Astrocyte (in vitro differentiated cells and primary cell): ENCODE measurements at regions not wholly inside any gene's neighbourhood (a gene's known extent, or its start where the extent isn't known, plus 50 kb on each side); places are given as distances from the start of the nearest gene placed in this dataset.

Experiments
- DNase-seq: peaks from one replicate; pipeline ENCODE4 v3.0.0-alpha.2; 2010; ENCODE audit warnings: low read depth
- FAIRE-seq: peaks from 2 replicates; lab custom pipeline; 2011; peaks lifted over from hg19 to GRCh38; lab: Jason Lieb, UNC
- H2AFZ ChIP-seq: 2 replicates; pipeline ENCODE4 v1.6.0; 2012; ENCODE audit warnings: low read depth, low read length, inconsistent platforms
- H3K27ac ChIP-seq: 2 replicates; pipeline ENCODE4 v1.5.1; 2011; ENCODE audit warnings: low read depth, low read length, inconsistent platforms
- H3K27me3 ChIP-seq: 2 replicates; pipeline ENCODE4 v1.6.0; 2011; ENCODE audit warnings: low read length, inconsistent platforms; ENCODE audit not compliant: insufficient read depth
- H3K36me3 ChIP-seq: 2 replicates; pipeline ENCODE4 v1.5.1; 2011; ENCODE audit warnings: low read length, inconsistent platforms; ENCODE audit not compliant: insufficient read depth
- H3K4me1 ChIP-seq: 2 replicates; pipeline ENCODE4 v1.5.1; 2011; ENCODE audit warnings: low read length, inconsistent platforms; ENCODE audit not compliant: insufficient read depth
- H3K4me2 ChIP-seq: 2 replicates; pipeline ENCODE4 v1.6.0; 2012; ENCODE audit warnings: low read length, inconsistent platforms
- H3K4me3 ChIP-seq: 2 replicates; pipeline ENCODE4 v1.5.1; 2011; ENCODE audit warnings: low read depth, mild to moderate bottlenecking, low read length, inconsistent platforms; ENCODE audit not compliant: insufficient read depth
- H3K79me2 ChIP-seq: 2 replicates; pipeline ENCODE4 v1.6.0; 2012; ENCODE audit warnings: mild to moderate bottlenecking, low read length, inconsistent platforms; ENCODE audit not compliant: insufficient read depth
- H3K9ac ChIP-seq: 2 replicates; pipeline ENCODE4 v1.6.0; 2012; ENCODE audit warnings: mild to moderate bottlenecking, low read length, inconsistent platforms
- H3K9me3 ChIP-seq: 2 replicates; pipeline ENCODE4 v1.5.1; 2012; ENCODE audit warnings: low read depth, mild to moderate bottlenecking, low read length, inconsistent platforms; ENCODE audit not compliant: insufficient read depth
- H4K20me1 ChIP-seq: 2 replicates; pipeline ENCODE4 v1.6.0; 2012; ENCODE audit warnings: low read length, inconsistent platforms; ENCODE audit not compliant: insufficient read depth
- H3K27ac Mint-ChIP-seq: one replicate; pipeline ENCODE4 v1.8.0; 2021; ENCODE audit warnings: mild to moderate bottlenecking, mixed read lengths; ENCODE audit not compliant: unreplicated experiment
- H3K27me3 Mint-ChIP-seq: one replicate; pipeline ENCODE4 v1.8.0; 2021; ENCODE audit warnings: low read depth, mixed read lengths; ENCODE audit not compliant: unreplicated experiment
- H3K36me3 Mint-ChIP-seq: one replicate; pipeline ENCODE4 v1.8.0; 2021; ENCODE audit warnings: low read depth, mixed read lengths; ENCODE audit not compliant: unreplicated experiment
- H3K4me1 Mint-ChIP-seq: one replicate; pipeline ENCODE4 v1.8.0; 2021; ENCODE audit warnings: low read depth, mixed read lengths; ENCODE audit not compliant: unreplicated experiment
- H3K4me3 Mint-ChIP-seq: one replicate; pipeline ENCODE4 v1.8.0; 2021; ENCODE audit warnings: mild to moderate bottlenecking, moderate library complexity, mixed read lengths; ENCODE audit not compliant: unreplicated experiment
- H3K9me3 Mint-ChIP-seq: one replicate; pipeline ENCODE4 v1.8.0; 2021; ENCODE audit warnings: mild to moderate bottlenecking, mixed read lengths; ENCODE audit not compliant: unreplicated experiment
- EZH2 ChIP-seq: IDR thresholded peaks from 2 replicates; pipeline ENCODE4 v1.6.1; 2012; ENCODE audit warnings: mild to moderate bottlenecking, low read length, inconsistent platforms; ENCODE audit not compliant: insufficient read depth
- TF ChIP-seq, protein P1 (sequence below): IDR thresholded peaks from 2 replicates; pipeline ENCODE4 v1.5.1; 2011; ENCODE audit warnings: low read depth, mild to moderate bottlenecking, inconsistent platforms, low read length, moderate library complexity; ENCODE audit not compliant: insufficient read depth

DNA sequence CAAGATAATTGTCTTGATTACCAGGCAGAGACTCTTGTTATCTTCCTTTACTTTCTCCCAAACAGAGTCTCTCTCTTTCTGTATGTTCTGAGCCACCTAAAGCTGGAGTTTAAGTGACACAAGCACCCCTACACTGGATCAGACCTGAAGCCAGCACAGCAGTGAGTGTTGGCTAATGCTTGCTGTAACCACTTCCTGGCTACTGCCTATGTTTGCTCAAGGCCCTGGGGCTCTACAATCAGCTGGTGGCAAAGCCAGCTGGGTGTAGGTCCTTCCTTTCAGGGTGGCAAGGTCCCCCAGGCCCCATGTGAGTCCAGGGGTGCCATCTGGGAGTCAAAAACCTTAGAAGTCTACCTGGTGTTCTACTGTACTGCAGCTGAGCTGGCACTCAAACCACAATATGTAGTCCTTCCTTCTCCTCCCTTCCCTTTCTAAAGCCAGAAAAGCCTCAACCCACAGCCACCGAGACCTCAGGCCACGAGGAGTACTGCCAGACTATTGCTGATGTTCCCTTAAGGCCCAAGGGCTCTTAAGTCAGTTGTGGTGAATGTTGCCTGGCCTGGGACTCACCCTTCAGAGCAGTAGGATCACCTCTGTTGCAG, 416.3 kb downstream of the ADRA2A start:
- Histone ChIP-seq H3K79me2 (no peaks in the 10 kb centered on the region), H3K4me2 (no peak overlapping the region), H3K27me3 (no peaks in the 10 kb centered on the region), H3K27ac (no peak overlapping the region), H3K4me1 (no peaks in the 10 kb centered on the region), H2AFZ (no peak overlapping the region), H3K9me3 (peaks cover 8% of the 10 kb centered on the region), H3K4me3 (no peak overlapping the region), H3K9ac (no peak overlapping the region), H3K36me3 (no peaks in the 10 kb centered on the region), H4K20me1 (no peaks in the 10 kb centered on the region)
- Mint-ChIP-seq H3K9me3 (peaks cover 8% of the 10 kb centered on the region), H3K4me3 (no peak overlapping the region), H3K27ac (no peak overlapping the region), H3K4me1 (no peaks in the 10 kb centered on the region), H3K36me3 (no peaks in the 10 kb centered on the region), H3K27me3 (peaks cover 1% of the 10 kb centered on the region)
- DNase-seq, result no peak
- no peak for FAIRE-seq
- TF ChIP-seq EZH2, result no peak
- TF ChIP-seq, protein P1, sequence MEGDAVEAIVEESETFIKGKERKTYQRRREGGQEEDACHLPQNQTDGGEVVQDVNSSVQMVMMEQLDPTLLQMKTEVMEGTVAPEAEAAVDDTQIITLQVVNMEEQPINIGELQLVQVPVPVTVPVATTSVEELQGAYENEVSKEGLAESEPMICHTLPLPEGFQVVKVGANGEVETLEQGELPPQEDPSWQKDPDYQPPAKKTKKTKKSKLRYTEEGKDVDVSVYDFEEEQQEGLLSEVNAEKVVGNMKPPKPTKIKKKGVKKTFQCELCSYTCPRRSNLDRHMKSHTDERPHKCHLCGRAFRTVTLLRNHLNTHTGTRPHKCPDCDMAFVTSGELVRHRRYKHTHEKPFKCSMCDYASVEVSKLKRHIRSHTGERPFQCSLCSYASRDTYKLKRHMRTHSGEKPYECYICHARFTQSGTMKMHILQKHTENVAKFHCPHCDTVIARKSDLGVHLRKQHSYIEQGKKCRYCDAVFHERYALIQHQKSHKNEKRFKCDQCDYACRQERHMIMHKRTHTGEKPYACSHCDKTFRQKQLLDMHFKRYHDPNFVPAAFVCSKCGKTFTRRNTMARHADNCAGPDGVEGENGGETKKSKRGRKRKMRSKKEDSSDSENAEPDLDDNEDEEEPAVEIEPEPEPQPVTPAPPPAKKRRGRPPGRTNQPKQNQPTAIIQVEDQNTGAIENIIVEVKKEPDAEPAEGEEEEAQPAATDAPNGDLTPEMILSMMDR, result no peak

DNA sequence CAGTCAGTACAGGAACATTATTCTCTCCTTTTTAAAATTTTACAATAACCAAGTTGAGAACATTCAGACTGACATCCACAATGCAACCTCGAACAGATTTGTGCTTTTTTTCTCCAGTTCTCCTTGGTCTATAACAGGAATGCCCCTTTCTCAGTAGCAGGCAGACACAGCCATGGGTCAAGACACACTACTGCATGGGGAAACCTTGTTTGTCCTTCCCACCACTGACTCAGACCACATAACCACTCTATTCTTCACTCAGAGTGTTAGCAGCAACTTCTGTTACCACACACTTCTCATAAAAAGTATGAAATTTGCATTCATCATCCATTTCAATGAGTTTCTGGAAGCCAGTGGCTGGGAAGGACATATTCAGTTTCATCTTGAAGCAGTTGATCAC, 421.7 kb downstream of the ADRA2A start:
- TF ChIP-seq, protein P1, result no peak
- no peaks in the 10 kb centered on the region for H3K36me3 ChIP-seq
- Mint-ChIP-seq H3K27ac (no peak overlapping the region), H3K27me3 (peaks cover 1% of the 10 kb centered on the region), H3K36me3 (no peaks in the 10 kb centered on the region), H3K4me3 (no peak overlapping the region), H3K9me3 (peaks cover 2% of the 10 kb centered on the region), H3K4me1 (no peaks in the 10 kb centered on the region)
- FAIRE-seq (no peak), DNase-seq (no peak)
- H3K4me2 ChIP-seq, result no peak overlapping the region
- no peaks in the 10 kb centered on the region for H4K20me1 ChIP-seq
- H3K27me3 ChIP-seq, result no peaks in the 10 kb centered on the region
- H3K4me1 ChIP-seq, result no peaks in the 10 kb centered on the region
- no peak overlapping the region for H3K4me3 ChIP-seq
- H3K9ac ChIP-seq, result no peak overlapping the region
- H3K9me3 ChIP-seq, result no peaks in the 10 kb centered on the region
- no peaks in the 10 kb centered on the region for H3K79me2 ChIP-seq
- H2AFZ ChIP-seq, result no peak overlapping the region
- no peak overlapping the region for H3K27ac ChIP-seq

DNA sequence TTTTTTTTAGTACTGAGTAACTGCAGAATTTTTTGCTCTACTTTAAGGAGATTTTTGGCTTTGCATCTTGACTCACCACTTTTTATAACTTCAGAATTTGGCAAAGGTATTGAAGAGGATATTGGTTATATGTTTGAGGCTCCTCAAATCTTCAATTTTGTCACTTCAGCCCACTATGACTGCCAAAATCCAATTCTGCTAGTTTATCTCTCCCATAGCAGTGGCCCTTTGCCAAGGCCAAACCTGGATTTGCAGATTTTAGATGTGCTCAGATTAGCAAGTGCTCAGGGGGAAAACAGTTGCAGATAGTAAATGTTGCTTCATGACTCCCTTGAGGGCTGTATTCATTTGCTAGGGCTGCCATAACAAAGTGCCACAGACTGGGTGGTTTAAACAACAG, 427.5 kb downstream of the ADRA2A start:
- no peak overlapping the region for H3K4me2 ChIP-seq
- DNase-seq (no peak), FAIRE-seq (no peak)
- no peaks in the 10 kb centered on the region for H3K79me2 ChIP-seq
- H3K27me3 ChIP-seq, result no peaks in the 10 kb centered on the region
- no peaks in the 10 kb centered on the region for H4K20me1 ChIP-seq
- H3K27ac ChIP-seq, result no peak overlapping the region
- TF ChIP-seq EZH2, result no peak
- TF ChIP-seq, protein P1, result no peak
- Mint-ChIP-seq H3K4me3 (no peak overlapping the region), H3K36me3 (no peaks in the 10 kb centered on the region), H3K27me3 (peaks cover 2% of the 10 kb centered on the region), H3K4me1 (no peaks in the 10 kb centered on the region), H3K9me3 (peaks cover 2% of the 10 kb centered on the region), H3K27ac (no peak overlapping the region)
- no peak overlapping the region for H3K4me3 ChIP-seq
- H2AFZ ChIP-seq, result no peak overlapping the region
- no peaks in the 10 kb centered on the region for H3K9me3 ChIP-seq
- no peaks in the 10 kb centered on the region for H3K4me1 ChIP-seq
- H3K36me3 ChIP-seq, result no peaks in the 10 kb centered on the region
- H3K9ac ChIP-seq, result no peak overlapping the region
